ENCODE measurements at regions not wholly inside any gene's neighbourhood (a gene's known extent, or its start where the extent isn't known, plus 50 kb on each side); places are given as distances from the start of the nearest gene placed in this dataset.

GRCh38 chr5:62707563-62707962 lies 128.9 kb downstream of the LRRC70 start:
- Histone ChIP-seq H3K23ac (ENCODE audit: insufficient read length) (no peak overlapping the region), H4K5ac (ENCODE audit: insufficient read length, low read depth, low read length) (no peak overlapping the region), H3K27me3 (replicated peaks in 1 of 4; ENCODE audit: control insufficient read depth in 3 of 4, extremely low read depth in 1 of 4, insufficient read depth in 3 of 4, low read length in 3 of 4) (no peaks in the 10 kb centered on the region), H3K18ac (ENCODE audit: extremely low read depth, low read length) (no peak overlapping the region), H3K9ac (replicated peaks in 1 of 4; ENCODE audit: extremely low read depth in 1 of 4, low read depth in 3 of 4, low read length in 3 of 4) (no peak overlapping the region), H2BK15ac (ENCODE audit: low read length) (no peak overlapping the region), H3K4ac (replicated peaks; ENCODE audit: insufficient read length, low read depth, low read length) (no peak overlapping the region), H3K4me2 (ENCODE audit: insufficient read depth in 1 of 2, low read depth in 2 of 2, low read length in 2 of 2) (no peak overlapping the region), H3K9me3 (ENCODE audit: insufficient read depth in 2 of 2, low read depth in 1 of 2, low read length in 1 of 2) (no peaks in the 10 kb centered on the region), H3K56ac (replicated peaks; ENCODE audit: insufficient read length, low read depth, low read length) (no peak overlapping the region), H3K4me1 (replicated peaks in 1 of 4; ENCODE audit: control insufficient read depth in 3 of 4, insufficient read depth in 4 of 4, low read length in 3 of 4) (no peaks in the 10 kb centered on the region), H2BK120ac (replicated peaks; ENCODE audit: low read depth, low read length) (no peak overlapping the region), H3K36me3 (ENCODE audit: control insufficient read depth in 2 of 4, insufficient read depth in 4 of 4, low read length in 3 of 4) (no peaks in the 10 kb centered on the region), H3K79me2 (ENCODE audit: control insufficient read depth in 1 of 2, insufficient read depth in 2 of 2, low read length in 2 of 2) (no peaks in the 10 kb centered on the region), H4K91ac (replicated peaks; ENCODE audit: insufficient read length, low read length) (no peak overlapping the region), H3K79me1 (ENCODE audit: low read depth, low read length) (no peaks in the 10 kb centered on the region), H2AK5ac (ENCODE audit: low read depth, low read length) (no peak overlapping the region), H2BK20ac (ENCODE audit: low read length) (no peak overlapping the region), H2BK5ac (ENCODE audit: low read depth, low read length) (no peak overlapping the region), H3K27ac (ENCODE audit: low read depth, low read length) (no peak overlapping the region), H3K23me2 (ENCODE audit: low read depth, low read length) (no peaks in the 10 kb centered on the region), H3K14ac (ENCODE audit: insufficient read length) (no peak overlapping the region), H4K20me1 (replicated peaks in 1 of 2; ENCODE audit: control insufficient read depth in 1 of 2, insufficient read depth in 2 of 2, low read length in 2 of 2) (no peaks in the 10 kb centered on the region), H4K8ac (ENCODE audit: extremely low read depth, insufficient read depth, low read length) (no peak overlapping the region), H3K4me3 (ENCODE audit: extremely low read depth in 1 of 4, insufficient read depth in 2 of 4, low read depth in 3 of 4, low read length in 4 of 4) (no peak overlapping the region), H2AFZ (ENCODE audit: low read length) (no peak overlapping the region), H2BK12ac (ENCODE audit: low read depth, low read length) (no peak overlapping the region)
- DNase-seq (ENCODE audit: low read depth in 1 of 2, low spot score in 2 of 2) (no peak), FAIRE-seq (no peak)
- WGBS, 2 experiments (ENCODE audit: extremely low coverage in 1 of 2, insufficient coverage in 1 of 2, insufficient read length in 1 of 2, insufficient replicate concordance in 2 of 2, low coverage in 1 of 2, low lambda C conversion rate in 2 of 2, missing lambda C conversion rate in 1 of 2), result 93% methylated on average over 1 of the region's 1 CpG; no CpG with 5 or more reads in 1 of the 2 experiments
- CTCF ChIA-PET (ENCODE audit: partially characterized antibody), result interaction anchor here (3.3 kb wide), 1 partner anchor 12 kb away, joined by 20 read pairs; no protein-coding TSS in a partner anchor
- POLR2A ChIA-PET (ENCODE audit: partially characterized antibody), result no interaction called here
- TF ChIP-seq USF2 (IDR thresholded peaks at IDR 0.05; ENCODE audit: low read length) (no peak), CHD2 (IDR thresholded peaks at IDR 0.05; ENCODE audit: low read length) (no peak), POU5F1 (IDR thresholded peaks at IDR 0.05; ENCODE audit: low read depth, low read length) (no peak), SUZ12 (IDR thresholded peaks at IDR 0.05; ENCODE audit: low read length) (no peak), RNF2 (IDR thresholded peaks at IDR 0.05; ENCODE audit: borderline replicate concordance, low read depth, low read length, missing control alignments, poor library complexity, severe bottlenecking) (no peak), EP300 (IDR thresholded peaks at IDR 0.05; ENCODE audit: borderline replicate concordance in 1 of 2, low read depth in 2 of 2, low read length in 2 of 2) (no peak), CBX8 (IDR thresholded peaks at IDR 0.05; ENCODE audit: borderline replicate concordance, low read depth, low read length) (no peak), SP2 (IDR thresholded peaks at IDR 0.05; ENCODE audit: low read length) (no peak), TEAD4 (IDR thresholded peaks at IDR 0.05; ENCODE audit: low read depth, low read length) (no peak), NRF1 (IDR thresholded peaks at IDR 0.05; ENCODE audit: low read depth, low read length) (no peak), RXRA (IDR thresholded peaks at IDR 0.05; ENCODE audit: insufficient read depth, low read depth, low read length) (no peak), ATF3 (IDR thresholded peaks at IDR 0.05; ENCODE audit: insufficient read depth, low read depth, low read length) (no peak), SIRT6 (IDR thresholded peaks at IDR 0.05; ENCODE audit: low read length) (no peak), CREB1 (IDR thresholded peaks at IDR 0.05) (no peak)

Data from H1 (cell line).